Trophoblast cell (in vitro differentiated cells and primary cell): ENCODE measurements at regions not wholly inside any gene's neighbourhood (a gene's known extent, or its start where the extent isn't known, plus 50 kb on each side); places are given as distances from the start of the nearest gene placed in this dataset.
"Not testable (repeated sequence)": the region's sequence is repeated elsewhere in the genome, so short reads cannot be mapped to it uniquely, and the experiment has no call there.

Source experiments
- DNase-seq, 2 donors: peaks; one replicate each; pipeline ENCODE4 v3.0.0-alpha.2; 2016
- H2AFZ ChIP-seq: 2 replicates; pipeline ENCODE4 v1.6.1; 2013; ENCODE audit warnings: low read length, moderate library complexity, mild to moderate bottlenecking; ENCODE audit not compliant: insufficient read depth, poor library complexity
- H2AK5ac ChIP-seq: 2 replicates; pipeline ENCODE4 v1.6.1; 2013; ENCODE audit warnings: mild to moderate bottlenecking, low read length
- H2BK120ac ChIP-seq: 2 replicates; pipeline ENCODE4 v1.6.1; 2013; ENCODE audit warnings: low read length, mild to moderate bottlenecking, moderate library complexity; ENCODE audit not compliant: insufficient read depth, poor library complexity
- H2BK12ac ChIP-seq: 2 replicates; pipeline ENCODE4 v1.6.1; 2013; ENCODE audit warnings: mild to moderate bottlenecking, low read length, moderate library complexity
- H2BK5ac ChIP-seq: 2 replicates; pipeline ENCODE4 v1.6.1; 2013; ENCODE audit warnings: low read length, low read depth, moderate library complexity, mild to moderate bottlenecking; ENCODE audit not compliant: poor library complexity
- H3K14ac ChIP-seq: 2 replicates; pipeline ENCODE4 v1.6.1; 2013; ENCODE audit warnings: mild to moderate bottlenecking, low read length
- H3K18ac ChIP-seq: 2 replicates; pipeline ENCODE4 v1.6.1; 2013; ENCODE audit warnings: mild to moderate bottlenecking, low read length
- H3K23ac ChIP-seq: 2 replicates; pipeline ENCODE4 v1.6.1; 2013; ENCODE audit warnings: low read length
- H3K27ac ChIP-seq: 2 replicates; pipeline ENCODE4 v1.5.1; 2013; ENCODE audit warnings: low read depth, mild to moderate bottlenecking, inconsistent platforms, low read length, moderate library complexity
- H3K27me3 ChIP-seq: 2 replicates; pipeline ENCODE4 v1.6.1; 2013; ENCODE audit warnings: inconsistent platforms, mild to moderate bottlenecking, low read length, moderate library complexity; ENCODE audit not compliant: insufficient read depth
- H3K36me3 ChIP-seq, 2 experiments: 1 replicate in 1 of 2; 2 replicates in 1 of 2; pipeline ENCODE4 v1.6.1; 2013; ENCODE audit warnings: low read length in 2 of 2, mild to moderate bottlenecking in 2 of 2, moderate library complexity in 1 of 2; ENCODE audit not compliant: insufficient read depth in 2 of 2, control insufficient read depth in 1 of 2
- H3K4ac ChIP-seq: 2 replicates; pipeline ENCODE4 v1.6.1; 2013; ENCODE audit warnings: low read depth, mild to moderate bottlenecking, low read length, moderate library complexity
- H3K4me1 ChIP-seq, 2 experiments: 1 replicate in 1 of 2; 2 replicates in 1 of 2; pipeline ENCODE4 v1.6.1; 2013; ENCODE audit warnings: low read length in 2 of 2, mild to moderate bottlenecking in 2 of 2, moderate library complexity in 1 of 2; ENCODE audit not compliant: insufficient read depth in 2 of 2, control insufficient read depth in 1 of 2
- H3K4me2 ChIP-seq: 2 replicates; pipeline ENCODE4 v1.6.1; 2013; ENCODE audit warnings: inconsistent platforms, mild to moderate bottlenecking, low read length, moderate library complexity
- H3K4me3 ChIP-seq: 2 replicates; pipeline ENCODE4 v1.5.1; 2013; ENCODE audit warnings: mild to moderate bottlenecking, low read depth, low read length, inconsistent platforms
- H3K79me1 ChIP-seq: one replicate; pipeline ENCODE4 v1.6.1; 2013; ENCODE audit warnings: low read length
- H3K79me2 ChIP-seq: 2 replicates; pipeline ENCODE4 v1.6.1; 2013; ENCODE audit warnings: low read length, mild to moderate bottlenecking; ENCODE audit not compliant: control insufficient read depth, insufficient read depth, poor library complexity
- H3K9ac ChIP-seq: 2 replicates; pipeline ENCODE4 v1.6.1; 2013; ENCODE audit warnings: mild to moderate bottlenecking, low read length
- H3K9me3 ChIP-seq: 2 replicates; pipeline ENCODE4 v1.6.1; 2013; ENCODE audit warnings: low read depth, mild to moderate bottlenecking, control low read depth, inconsistent platforms, low read length; ENCODE audit not compliant: insufficient read depth
- H4K12ac ChIP-seq: 2 replicates; pipeline ENCODE4 v1.6.1; 2013; ENCODE audit warnings: low read depth, mild to moderate bottlenecking, low read length, moderate library complexity
- H4K8ac ChIP-seq: 2 replicates; pipeline ENCODE4 v1.6.1; 2013; ENCODE audit warnings: low read depth, mild to moderate bottlenecking, low read length, moderate library complexity
- H4K91ac ChIP-seq: one replicate; pipeline ENCODE4 v1.6.1; 2013; ENCODE audit warnings: low read depth, mild to moderate bottlenecking, low read length, moderate library complexity
- WGBS: extraction: QIAGEN DNeasy Blood & Tissue Kit; methylation state at CpG from one replicate; pipeline ENCODE4 v1.1.7; 2013; ENCODE audit warnings: missing lambda C conversion rate; ENCODE audit not compliant: insufficient read length, insufficient coverage; ENCODE audit errors: extremely low coverage; 5-methylcytosine and 5-hydroxymethylcytosine counted together

- H3K36me3 ChIP-seq = no peaks in the 10 kb centered on the region
- H3K4me1 ChIP-seq = no peaks in the 10 kb centered on the region
- no peak for DNase-seq
- H3K79me1 ChIP-seq = no peaks in the 10 kb centered on the region
- H2BK120ac ChIP-seq = no peak overlapping the region
- H3K18ac ChIP-seq = no peak overlapping the region
- H4K91ac ChIP-seq = no peak overlapping the region
- H3K27ac ChIP-seq = no peak overlapping the region
- H4K12ac ChIP-seq = no peak overlapping the region
- no peak overlapping the region for H4K8ac ChIP-seq
- no peak overlapping the region for H2AFZ ChIP-seq
- no peaks in the 10 kb centered on the region for H3K9me3 ChIP-seq
- no peaks in the 10 kb centered on the region for H3K27me3 ChIP-seq
- no peak overlapping the region for H3K23ac ChIP-seq
- no peak overlapping the region for H3K4me3 ChIP-seq
- H2AK5ac ChIP-seq = no peak overlapping the region
- no peak overlapping the region for H3K14ac ChIP-seq
- no peak overlapping the region for H3K9ac ChIP-seq
- H2BK5ac ChIP-seq = no peak overlapping the region
- H3K4ac ChIP-seq = no peak overlapping the region
- H3K4me2 ChIP-seq = no peak overlapping the region
- H2BK12ac ChIP-seq = no peak overlapping the region
- H3K79me2 ChIP-seq = no peaks in the 10 kb centered on the region
- whole genome bisulfite sequencing = no CpG with 5 or more reads among the region's 6 CpGs
Measured at GRCh38 chrX:65586491-65586890, 51.9 kb upstream of the LAS1L start.

GRCh38 chrX:65585226-65585625 is 50.6 kb upstream of the LAS1L start:
- H3K79me1 ChIP-seq, H3K4me1 ChIP-seq, H3K23ac ChIP-seq, H4K91ac ChIP-seq, H4K8ac ChIP-seq, H3K27ac ChIP-seq, H2AK5ac ChIP-seq, H2BK12ac ChIP-seq, H3K27me3 ChIP-seq, H3K4me3 ChIP-seq, H2AFZ ChIP-seq, H3K4ac ChIP-seq, H3K14ac ChIP-seq, H3K9me3 ChIP-seq, H3K4me2 ChIP-seq, H3K9ac ChIP-seq, H2BK120ac ChIP-seq, H3K18ac ChIP-seq, H3K79me2 ChIP-seq, H3K36me3 ChIP-seq, H4K12ac ChIP-seq, DNase-seq, H2BK5ac ChIP-seq: not testable (repeated sequence)
- no CpG with 5 or more reads among the region's 13 CpGs for WGBS
